ENCODE measurements at regions not wholly inside any gene's neighbourhood (a gene's known extent, or its start where the extent isn't known, plus 50 kb on each side); places are given as distances from the start of the nearest gene placed in this dataset.
A peak's percentile ranks its signal among the peaks of the same experiment; 100 is the strongest.

DNA sequence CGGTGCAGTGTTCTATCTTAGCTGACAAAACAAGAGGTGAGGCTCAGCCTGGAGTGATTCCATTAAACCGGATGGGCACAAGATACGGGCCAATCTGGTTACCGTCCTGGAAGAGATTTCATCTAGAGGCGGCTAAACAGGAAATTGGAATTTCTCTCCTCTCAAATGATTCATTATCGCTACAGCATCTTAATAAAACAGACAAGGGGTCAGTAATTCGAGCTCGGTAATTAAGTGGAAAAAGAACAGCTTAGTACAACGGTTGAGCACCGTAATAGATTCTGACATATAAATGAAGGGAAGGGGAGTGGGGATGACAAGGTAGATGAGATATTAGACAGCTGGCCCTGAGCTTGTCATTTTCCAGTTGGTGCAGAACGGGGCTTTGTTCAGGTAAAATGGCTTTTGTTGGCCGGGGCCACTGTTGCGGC is 137.2 kb downstream of the EDN3 start:
- no peak for DNase-seq

- DNase-seq = no peak
Measured at GRCh38 chr20:59438201-59438600, 137.8 kb downstream of the EDN3 start.

DNA sequence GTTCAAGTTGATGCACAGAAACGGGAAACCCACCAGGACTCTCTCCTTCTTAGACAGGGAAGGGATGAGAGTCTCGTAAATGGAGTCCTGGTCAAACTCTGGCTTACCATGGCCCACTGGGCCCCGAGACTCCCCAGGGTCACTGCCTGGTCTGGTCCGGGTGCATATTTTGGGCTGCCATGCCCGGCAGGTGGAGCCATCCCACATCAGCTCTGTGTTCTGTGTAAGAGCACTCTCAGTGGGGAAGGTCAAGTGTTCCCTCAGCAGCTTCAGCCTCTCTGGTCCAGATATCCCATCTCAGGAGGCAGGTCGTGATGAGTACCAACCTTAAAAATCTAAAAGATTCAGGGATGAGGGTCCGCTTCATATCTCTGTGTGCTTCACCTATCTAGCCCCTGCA is 138.8 kb downstream of the EDN3 start:
- no peak for DNase-seq

- peak in 1 of 14 donors; percentile 5 for DNase-seq
Measured at GRCh38 chr20:59441306-59441705, 140.9 kb downstream of the EDN3 start.

DNA sequence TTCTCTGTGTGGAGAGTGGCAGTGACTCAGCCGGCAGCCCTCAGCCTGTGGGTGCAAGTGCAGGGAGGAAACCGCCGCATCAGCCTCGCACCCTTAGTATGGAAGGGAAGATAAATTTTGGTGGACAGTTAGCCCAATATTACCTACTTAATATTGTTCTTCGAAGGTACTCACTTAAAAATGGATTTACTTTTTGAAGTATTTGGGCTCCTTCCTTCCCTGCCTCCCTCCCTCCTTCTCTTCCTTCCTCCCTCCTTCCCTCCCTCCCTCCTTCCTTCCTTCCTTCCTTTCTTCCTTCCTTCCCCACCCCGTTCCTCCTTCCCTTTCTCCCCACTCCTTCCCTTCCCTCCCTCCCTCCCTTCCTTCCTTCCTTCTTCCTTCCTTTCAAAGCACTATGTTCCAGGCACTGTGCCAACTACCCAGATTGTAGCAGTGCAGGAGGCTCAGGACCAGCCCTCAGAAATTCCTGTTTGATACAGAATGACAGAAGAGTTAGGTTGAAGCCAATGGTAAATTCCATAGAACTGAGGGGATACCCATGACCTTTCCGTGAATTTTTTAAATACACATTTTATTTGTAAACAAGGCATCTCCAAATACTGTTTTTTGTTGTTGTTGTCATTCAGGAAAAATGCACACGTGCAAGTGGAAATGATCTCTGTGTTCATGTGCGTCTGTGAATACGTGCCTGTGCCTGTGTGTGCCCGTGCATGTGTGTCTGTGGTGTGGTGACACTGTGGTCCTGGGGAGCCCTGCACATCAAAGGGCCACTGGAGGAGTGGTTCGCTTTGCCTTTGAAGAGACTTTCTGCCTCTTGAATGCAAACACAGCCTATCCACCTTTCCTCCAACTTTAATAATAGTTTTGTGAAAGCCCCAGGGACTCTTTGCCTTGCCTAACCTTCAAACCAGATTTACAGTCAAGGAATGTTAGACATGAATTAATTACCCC is 141.7 kb downstream of the EDN3 start:
- peak in 1 of 14 donors; percentile 72 for DNase-seq

DNA sequence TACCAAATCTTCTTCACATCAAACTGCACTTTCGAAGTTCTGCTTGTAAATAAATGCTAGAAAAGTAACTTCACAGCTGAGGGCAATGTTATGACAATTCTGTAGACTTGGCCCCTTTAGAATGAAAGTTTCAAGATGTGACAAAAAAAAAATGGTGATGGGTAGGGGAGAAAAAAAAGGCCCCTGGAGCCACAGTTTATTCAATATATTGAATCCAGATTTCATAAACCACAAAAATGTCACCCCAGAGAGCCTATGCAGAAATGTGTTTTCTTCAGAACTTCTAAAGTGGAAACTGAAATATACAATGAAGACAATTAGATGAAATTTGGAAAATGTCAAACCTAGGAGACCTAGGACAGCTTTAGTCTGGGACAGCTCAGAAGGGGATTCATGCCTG is 143.1 kb downstream of the EDN3 start:
- DNase-seq = no peak

DNA sequence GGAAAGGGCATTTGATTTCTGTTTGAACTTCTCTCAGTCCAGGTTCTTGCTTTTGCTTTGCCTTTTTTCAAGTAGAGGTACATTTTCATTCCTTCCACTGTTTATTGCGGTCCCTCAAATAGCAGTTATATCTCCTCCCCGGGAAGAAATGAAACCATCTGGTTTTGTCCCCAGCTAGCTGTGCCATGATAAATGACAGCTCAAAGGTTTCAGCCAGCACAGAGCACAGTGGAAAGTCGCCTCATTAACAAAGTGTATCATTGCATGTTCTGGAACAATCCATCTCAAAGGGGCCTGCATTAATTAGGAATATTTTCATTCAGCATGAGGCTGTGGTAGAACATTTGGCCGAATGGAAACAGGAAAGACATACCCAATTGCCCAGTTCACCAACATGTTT is 146.0 kb downstream of the EDN3 start:
- peak in 1 of 14 donors; percentile 44 for DNase-seq

DNA sequence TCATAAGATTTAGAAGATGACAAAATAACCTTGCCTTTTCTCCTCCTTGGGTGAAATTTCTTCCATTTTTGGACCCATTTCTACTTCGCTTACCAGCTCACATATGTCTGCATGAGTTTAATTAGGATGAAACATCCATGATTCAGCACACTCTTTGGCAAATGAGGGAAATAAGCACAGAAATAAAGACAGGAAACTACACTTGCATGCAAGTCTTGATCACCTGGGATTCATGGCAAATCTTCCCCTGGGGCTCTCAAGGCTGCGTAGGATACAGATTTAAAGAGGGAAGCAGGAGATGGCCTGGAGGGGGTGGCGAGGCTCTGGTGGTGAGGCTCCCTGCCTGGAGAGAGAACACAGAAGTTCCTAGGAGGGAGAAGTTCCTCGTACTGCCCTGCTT is 147.8 kb downstream of the EDN3 start:
- no peak for DNase-seq

DNA sequence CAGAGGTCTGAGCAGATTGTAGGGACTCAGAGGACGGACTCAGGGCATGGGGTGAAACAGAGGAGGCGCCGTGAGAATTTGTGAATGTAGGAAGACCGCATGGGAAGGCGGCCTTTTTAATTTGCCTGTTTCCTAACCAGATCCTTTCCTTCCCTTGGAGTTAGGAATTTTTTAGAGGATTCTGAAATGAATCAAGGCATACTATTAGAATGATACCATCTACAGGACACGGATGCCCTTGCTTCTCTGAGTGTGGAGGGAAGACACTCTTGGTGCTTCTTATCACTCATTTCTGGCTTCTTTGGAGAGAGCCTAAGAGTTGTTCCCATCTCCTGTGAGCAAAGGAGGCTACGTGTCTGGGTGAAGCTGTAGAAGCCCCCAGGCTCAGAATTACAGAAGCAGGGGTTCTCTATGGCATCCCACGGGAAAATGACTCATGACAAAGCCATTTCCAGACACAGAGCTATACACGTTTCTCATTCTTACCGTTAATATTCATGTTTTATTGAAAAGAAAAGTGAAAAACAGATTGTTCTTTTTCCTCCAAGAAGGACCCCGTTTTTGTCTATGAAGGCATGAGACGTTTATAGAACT is 148.5 kb downstream of the EDN3 start:
- DNase-seq = no peak

DNA sequence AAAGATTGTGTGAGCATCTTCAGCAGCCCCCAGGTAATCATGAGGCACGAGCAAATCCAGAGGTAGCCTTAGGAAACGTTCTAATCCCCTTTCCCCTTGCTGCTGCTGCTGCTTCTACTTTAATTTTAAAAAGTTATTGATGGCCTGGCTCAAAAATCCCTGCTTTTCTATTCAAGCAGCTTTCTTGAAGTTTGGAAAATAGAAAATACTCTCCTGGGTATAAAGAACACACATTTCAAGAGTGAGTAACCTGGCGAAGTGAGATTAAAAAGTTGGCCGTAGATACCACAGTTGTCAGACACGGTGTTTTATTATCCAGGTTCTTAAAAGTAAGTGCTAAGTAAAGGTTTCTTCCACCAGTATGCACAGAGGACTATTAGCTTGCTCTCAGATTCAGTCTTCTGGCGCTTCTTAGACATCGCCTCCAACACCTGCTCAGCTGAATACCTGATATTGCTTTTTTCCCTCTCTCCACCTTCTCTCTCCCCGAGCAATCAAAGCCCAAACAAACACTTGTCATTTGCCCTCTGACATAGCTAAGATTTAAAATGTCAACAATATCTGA is 150.7 kb downstream of the EDN3 start:
- no peak for DNase-seq

- no peak for DNase-seq
Measured at GRCh38 chr20:59451641-59452040, 151.2 kb downstream of the EDN3 start.

- DNase-seq = no peak
Measured at GRCh38 chr20:59452856-59453255, 151.5 kb upstream of the PHACTR3 start.

DNA sequence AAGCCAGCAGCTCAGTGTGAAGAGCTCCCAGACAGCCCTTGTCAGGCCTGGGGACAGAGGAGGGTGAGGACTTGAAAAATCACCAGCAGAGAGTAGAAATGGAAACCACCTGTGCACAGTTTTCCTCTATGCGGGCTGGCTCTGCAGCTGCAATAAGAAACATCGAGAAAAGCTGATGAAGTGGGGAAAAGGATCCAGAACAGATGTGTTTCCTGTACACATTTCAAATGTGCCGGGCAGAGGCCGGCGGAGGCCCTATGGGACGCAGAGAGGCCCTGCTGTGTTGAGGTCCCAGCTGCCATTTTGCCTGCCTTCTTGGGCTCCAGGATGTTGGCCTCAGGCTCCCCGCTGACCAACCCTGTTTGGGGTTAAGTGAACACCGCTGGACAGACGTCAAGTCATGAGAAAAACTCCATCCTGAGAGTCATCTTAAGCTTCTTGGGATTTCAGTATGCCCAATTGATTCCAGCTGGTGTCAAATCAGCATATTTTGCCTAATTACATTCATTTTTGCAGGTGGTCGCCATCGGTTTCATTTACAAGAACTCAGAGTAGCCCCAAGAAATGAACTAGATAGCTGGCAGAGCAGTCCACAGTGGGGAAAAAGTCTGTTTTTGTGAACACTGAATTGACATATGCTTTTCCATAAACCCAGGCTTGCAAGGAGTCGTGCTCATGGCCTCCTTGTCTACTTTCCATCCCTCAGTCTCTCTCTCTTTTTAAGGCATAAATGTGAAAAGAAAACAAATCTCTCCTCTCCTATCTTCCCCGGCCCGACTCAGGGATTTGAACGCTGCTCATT is 150.4 kb upstream of the PHACTR3 start:
- no peak for DNase-seq

DNA sequence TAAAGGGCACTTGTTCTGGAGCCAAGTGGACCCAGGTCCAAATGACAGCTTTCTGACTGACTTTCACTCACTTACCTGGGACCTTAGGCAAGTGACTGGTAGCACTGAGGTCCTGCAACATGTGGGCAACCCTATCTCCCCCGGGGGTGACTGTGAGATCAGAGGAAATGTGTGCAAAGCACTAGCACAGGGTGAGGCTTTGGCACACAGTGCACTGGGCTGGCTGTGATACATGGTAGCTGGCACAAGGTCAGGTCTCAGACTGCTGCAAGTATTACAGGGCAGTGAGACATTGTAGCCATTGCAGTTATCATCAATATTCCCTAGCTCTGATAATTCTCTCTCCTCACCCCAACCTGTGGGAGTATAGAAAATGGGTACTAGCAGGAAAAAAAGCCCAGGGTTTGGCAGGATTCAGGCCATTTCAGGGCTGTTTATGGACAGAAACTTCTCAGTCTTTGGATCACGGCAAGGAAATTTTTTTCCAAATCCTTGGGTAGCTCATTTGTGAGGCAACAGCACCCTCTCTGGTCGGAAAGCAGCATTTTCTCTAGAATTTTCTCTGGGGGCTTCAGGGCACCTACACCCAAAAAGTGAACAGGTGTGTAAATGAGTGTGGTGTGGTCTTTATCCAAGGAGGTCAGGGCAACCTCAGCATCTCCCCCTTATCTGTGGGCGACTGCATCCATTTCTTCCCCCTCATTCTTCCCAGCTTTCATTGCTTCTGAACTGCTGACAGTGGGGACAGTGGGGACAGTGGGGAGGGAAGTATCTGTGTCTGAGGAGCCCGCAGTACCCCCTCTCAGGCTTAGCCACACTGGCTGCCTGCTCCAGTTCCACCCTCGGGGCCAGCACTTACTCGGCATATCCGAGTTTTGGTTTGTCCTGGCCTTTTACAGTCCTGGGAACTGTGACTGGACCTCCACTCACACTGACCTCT is 148.7 kb upstream of the PHACTR3 start:
- peak in 9 of 14 donors; percentile 6 to 78 (median 13) for DNase-seq

GRCh38 chr20:59456342-59457279 is 147.7 kb upstream of the PHACTR3 start:
- DNase-seq = no peak

DNA sequence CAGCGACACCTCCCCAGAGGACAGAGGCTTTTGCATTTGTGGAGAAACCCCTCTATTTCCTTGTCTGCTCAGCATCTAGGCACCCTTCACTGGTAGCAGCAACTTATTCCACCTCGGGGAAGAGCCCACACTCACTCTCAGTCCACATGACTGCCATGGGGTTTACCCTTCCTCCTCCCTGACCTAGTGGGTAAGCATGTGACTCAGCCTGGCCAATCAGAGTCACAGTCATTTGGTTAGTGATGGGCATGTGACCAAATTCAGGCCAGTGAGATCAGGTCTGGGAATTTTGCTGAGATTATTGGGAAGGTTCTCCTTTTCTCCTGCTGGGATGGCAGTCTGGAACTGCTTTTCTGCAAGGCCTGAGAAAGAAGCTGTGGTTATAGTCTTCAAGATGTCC is 145.7 kb upstream of the PHACTR3 start:
- DNase-seq = no peak

DNA sequence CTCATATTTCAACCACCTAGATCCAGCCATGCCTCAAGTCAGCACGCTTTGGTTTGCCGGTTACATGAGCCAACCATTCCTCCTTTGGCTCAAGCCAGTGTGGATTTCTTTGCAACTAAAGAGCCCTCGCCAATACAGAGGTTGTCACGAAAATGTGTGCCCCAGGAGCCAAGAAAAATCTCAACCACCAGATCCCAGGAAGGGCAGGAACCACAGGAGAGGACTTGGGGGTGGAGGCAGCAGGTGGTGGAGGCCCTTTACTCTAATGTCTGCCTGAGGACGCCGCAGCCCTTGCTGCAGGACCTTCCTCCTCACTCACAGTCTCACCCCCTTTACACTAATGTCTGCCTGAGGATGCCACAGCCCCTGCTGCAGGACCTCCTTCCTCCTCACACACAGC is 144.8 kb upstream of the PHACTR3 start:
- DNase-seq = no peak

DNA sequence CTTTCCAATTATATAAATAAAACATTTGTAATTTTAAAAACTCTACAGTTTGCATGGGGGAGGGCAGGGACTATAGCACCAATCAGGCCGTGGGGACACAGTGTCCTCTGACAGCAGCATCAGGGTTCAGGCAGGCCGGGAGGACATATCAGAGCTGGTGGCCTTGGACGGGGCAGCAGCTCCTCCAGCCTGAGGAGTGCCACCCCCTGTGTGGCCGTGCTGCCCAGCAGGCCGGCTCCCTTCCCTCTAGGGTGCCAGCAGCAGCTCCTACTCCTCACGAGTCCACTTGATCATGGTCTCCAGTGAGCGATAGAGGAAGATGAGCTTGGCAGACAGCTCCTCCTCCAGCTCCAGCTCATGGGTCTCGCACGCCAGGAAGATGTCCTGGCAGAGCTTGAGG is 144.0 kb upstream of the PHACTR3 start:
- DNase-seq = no peak

GRCh38 chr20:59461526-59461925 is 142.8 kb upstream of the PHACTR3 start:
- DNase-seq = no peak

DNA sequence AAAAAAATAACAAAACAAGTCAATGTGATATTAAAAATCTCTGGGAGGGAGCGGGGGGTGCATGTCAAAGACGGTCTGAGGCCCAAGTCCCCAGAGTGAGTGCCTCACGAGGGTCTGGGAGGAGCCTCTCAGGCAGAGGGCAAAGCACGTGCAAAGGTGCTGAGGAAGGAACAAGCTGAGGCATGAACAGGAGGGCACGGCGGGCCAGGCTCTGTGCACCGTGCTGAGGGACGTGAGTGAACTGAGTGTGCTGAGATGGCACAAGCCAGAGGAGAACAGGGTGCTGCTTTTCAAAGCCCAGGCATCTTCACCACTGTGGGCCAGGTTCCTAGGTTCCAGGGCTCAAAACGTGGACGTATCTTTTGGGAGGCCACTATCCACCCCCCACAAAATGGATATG is 142.1 kb upstream of the PHACTR3 start:
- DNase-seq = no peak

Data from C1 segment of cervical spinal cord (tissue), 14 donors.